Germinal center (tissue), 1 donor: ENCODE measurements at regions not wholly inside any gene's neighbourhood (a gene's known extent, or its start where the extent isn't known, plus 50 kb on each side); places are given as distances from the start of the nearest gene placed in this dataset.

Source experiments
- DNase-seq: peaks from one replicate; pipeline ENCODE4 v3.0.0; 2012; ENCODE audit warnings: mixed read lengths, low spot score

- DNase-seq: no peak
These were observed 254.3 kb downstream of the TLE3 start for GRCh38 chr15:69843276-69843899.

DNA sequence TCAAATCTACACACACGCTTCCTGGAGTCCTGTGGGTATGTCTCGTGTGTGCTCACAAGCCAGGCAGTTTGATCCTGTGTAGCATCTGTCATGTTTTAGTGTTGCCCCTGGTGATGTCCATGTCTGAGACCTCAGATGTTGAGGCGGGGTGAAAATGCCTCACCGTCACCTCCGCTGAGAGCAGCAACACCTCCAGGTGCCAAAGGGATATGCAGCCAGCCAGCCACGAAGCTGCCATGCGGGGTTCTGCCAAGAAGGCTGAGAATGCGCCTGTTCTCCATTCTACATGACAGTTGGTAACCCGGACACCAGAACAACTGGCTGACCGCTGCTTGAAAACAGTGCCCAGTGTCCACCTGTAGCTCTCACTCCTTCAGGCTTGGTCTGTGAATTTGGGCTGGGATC, 253.8 kb downstream of the TLE3 start:
- DNase-seq: no peak

DNA sequence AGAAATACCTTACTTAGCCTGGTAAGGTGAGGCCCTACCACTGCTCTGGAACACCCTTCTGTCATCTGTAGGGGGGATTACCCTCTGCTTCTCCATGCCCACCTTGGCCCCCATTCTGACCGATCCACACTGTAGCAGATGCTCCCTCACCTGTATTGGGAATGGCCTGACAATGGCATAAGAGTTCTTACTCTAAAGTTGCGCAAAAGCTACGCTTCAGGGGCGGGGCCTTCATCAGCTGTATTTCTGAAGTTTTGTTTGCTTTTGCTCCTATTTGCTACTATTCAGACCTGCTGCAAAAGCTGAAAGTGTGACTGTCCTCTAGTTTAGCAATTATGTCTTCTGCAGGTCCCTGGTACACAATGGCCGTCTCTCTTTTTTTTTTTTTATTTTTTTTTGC, 252.6 kb downstream of the TLE3 start:
- DNase-seq: no peak

- no peak for DNase-seq
These were observed 250.1 kb downstream of the TLE3 start for GRCh38 chr15:69847625-69848024.

GRCh38 chr15:69848096-69848495, 249.6 kb downstream of the TLE3 start:
- no peak for DNase-seq

GRCh38 chr15:69848551-69849231, 249.0 kb downstream of the TLE3 start:
- no peak for DNase-seq

GRCh38 chr15:69849232-69849610, 248.5 kb downstream of the TLE3 start:
- DNase-seq: no peak

DNA sequence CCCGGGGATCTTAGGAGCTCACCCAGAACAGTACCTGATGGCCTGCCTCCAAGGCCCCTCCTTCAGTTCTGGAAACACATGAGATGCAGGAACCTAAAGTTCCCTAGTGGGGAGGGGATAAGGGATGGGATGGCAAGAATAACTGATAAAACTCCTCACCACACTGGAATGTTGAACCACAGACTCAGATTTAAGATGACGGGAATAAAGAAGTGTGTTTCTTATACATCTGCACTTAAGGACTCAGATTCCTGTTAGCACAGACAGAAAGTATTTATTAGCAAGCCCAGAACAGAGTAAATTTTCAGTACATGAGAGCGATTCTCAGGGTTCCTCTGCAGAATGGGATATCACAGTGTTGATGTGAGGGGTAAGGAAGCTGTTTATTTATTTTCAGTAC, 245.2 kb downstream of the TLE3 start:
- no peak for DNase-seq

GRCh38 chr15:69852916-69853315, 244.8 kb downstream of the TLE3 start:
- DNase-seq: no peak

DNA sequence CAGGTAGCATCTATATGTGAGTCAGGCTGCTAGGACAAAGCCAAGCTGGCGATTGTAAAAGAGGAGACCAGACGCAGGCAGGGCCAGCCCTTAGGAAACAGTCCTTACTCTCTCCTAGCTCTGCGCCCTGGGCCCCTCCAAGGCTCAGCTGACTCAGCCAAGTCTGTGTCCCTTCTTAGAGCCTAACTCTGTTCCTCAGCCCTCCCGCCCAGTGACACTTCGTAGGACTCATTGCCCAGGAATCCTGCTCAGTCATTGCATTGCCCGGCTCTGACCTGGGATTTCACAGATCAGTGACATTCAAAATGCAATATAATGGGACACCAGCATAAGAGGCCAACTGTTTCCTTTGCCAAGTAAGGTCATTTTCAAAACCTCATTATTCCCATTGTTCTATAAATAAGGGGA, 244.2 kb downstream of the TLE3 start:
- DNase-seq: no peak

- DNase-seq: no peak
These were observed 243.7 kb downstream of the TLE3 start for GRCh38 chr15:69854001-69854400.

- DNase-seq: no peak
These were observed 243.1 kb downstream of the TLE3 start for GRCh38 chr15:69854521-69855181.

DNA sequence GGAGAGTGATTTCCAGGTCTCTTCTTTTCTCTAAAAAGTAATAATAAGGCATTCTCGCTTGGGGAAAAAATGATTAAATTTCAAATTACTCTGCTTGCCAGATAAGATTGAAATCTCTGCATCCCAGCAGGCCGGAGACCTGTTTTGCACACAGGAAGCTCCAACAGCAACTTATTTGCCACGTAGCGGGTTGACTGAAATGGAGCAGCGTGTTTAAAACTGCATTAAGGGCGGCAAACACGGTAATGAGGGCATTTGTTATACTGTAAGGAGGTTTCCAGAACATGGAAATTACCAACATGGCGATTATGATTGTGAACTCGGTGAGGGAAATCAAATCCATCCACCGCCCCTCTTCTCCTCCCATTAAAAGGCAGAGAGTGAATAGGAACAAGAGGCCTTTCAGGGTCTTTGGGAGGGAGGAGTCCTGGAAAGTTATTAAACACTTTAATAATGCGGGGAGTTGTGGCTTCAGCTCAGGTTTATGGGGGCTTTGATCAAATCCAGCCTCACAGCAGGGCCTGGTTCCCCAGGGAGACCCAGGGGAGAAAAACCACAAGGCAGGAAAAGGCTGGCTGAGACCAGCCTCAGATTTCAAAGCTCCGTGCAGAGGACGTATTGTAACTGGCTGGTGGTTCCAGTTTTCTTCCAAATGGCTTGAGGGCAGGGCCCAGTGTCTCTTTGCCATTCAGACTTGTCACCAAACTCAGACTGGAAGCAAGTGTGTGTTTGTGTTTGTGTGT, 242.3 kb downstream of the TLE3 start:
- DNase-seq: no peak

GRCh38 chr15:69857250-69857649, 240.5 kb downstream of the TLE3 start:
- no peak for DNase-seq

DNA sequence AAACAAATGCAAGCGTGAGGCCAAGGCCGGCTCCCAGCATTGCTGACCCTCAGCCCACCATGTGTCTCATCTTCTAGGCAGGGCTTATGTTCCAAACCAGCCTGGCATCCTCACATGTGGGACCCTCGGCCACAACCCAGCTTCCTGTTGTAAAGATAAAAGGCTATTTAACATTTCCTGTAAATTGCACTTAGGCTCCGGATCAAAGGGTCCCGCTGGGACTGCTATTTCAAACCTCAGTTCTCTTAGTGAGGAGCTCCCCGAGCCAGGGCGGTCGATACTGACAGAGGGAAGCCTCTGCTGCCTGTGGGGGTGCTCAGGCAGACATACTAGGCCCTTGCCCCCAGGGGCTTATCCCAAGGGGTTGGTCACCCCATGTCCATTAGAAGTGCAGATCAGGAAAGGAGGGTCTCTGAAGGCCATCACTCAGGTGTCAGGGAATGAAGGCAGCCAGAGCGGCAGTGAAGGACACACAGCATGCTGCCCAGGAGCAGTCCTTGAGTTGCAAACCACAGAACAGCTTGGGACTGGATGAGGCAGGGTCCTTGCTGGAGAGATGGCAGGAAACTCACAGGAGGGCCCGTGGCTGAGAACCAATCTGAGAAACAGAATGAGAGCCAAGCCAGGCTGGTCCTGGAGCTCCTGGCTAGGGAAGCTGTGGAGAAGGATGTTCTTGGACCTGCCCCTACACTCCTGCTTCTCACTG, 239.9 kb downstream of the TLE3 start:
- DNase-seq: no peak

- no peak for DNase-seq
These were observed 239.3 kb downstream of the TLE3 start for GRCh38 chr15:69858456-69858855.

GRCh38 chr15:69859866-69860265, 237.9 kb downstream of the TLE3 start:
- no peak for DNase-seq

DNA sequence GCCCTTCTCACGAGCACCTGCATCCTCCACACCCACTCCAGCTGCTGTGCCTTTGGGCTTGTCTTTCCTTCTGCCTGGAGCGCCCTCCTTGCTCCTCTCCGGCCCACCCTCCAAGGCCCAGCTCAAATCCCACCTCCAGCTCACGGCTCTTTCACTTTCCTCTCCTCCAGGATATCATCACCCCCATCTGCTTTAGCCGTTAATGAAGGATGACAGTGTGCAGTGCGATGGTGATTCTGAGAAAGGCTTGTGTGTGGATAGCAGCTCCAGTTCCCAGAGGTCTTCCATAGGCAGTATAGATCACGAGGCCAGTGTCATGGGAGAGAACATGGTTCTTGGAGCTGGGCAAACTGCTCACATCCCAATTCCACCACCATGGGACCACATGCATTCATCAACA, 237.4 kb downstream of the TLE3 start:
- no peak for DNase-seq

- DNase-seq: no peak
These were observed 236.8 kb downstream of the TLE3 start for GRCh38 chr15:69860921-69861320.

DNA sequence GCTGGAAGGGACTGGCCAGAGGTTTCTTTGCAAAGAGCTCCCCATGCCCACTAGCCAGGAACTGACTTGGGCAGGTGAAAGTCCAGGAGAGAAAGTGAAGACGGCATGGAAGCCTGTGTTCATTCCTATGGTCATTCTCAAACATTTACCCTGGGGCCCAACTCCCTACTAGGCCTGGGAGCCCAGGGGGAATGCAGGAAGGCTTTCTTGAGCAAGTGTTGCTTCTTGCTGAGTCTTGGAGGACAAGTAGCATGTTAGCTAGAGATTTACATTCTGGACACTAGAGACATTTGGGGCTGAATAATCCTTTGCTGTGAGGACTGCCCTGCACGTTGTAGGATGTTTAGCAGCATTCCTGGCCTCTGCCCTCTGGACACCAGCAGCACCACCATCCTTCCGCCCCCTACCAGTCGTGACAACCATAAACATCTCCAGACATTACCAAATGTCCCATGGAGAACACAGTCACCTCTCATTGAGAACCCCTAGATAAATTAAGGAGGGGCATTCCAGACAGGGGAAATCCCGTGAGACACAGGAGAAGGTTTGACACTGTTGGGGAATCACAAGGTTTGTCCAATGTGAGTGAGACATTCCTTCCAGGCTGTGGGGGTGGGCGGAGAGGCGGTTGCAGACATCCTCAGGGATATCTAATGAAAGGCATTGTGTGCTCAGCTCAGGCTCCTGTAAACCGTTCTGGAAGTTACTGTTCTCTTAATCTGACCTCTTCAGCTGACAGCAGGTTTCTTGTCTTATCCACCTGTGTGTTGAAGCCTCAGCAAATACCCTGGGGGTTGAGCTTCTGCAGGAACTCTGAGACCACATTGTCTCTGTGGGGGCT, 236.2 kb downstream of the TLE3 start:
- DNase-seq: no peak

DNA sequence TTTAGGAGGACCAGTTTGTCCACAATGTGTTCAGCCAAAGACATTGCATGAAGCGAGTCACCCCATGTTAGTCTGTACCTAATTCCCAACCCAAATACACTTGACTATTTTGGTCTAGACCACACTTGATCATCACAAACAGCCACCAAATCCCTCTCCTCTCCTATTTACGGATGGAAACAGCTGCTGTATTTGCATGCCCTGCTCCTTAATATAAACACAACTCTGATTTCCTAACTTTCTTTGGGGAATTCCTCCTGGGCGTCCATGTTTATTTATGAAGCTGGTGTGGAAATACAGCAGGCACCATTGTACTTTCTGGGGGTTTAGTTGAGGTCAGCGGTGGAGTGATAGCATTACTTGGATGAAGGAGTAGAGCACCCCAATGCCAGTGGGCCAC, 235.2 kb downstream of the TLE3 start:
- DNase-seq: no peak
